Epithelial cell of proximal tubule (primary cell): ENCODE measurements at regions not wholly inside any gene's neighbourhood (a gene's known extent, or its start where the extent isn't known, plus 50 kb on each side); places are given as distances from the start of the nearest gene placed in this dataset.
"Not testable (repeated sequence)": the region's sequence is repeated elsewhere in the genome, so short reads cannot be mapped to it uniquely, and the experiment has no call there.

Experiments
- DNase-seq: peaks from one replicate; pipeline ENCODE4 v3.0.0-alpha.2; 2011; ENCODE audit warnings: low read depth
- H3K4me3 ChIP-seq: 2 replicates; pipeline ENCODE4 v1.5.1; 2011; ENCODE audit warnings: low read depth, mild to moderate bottlenecking, low read length
- CTCF ChIP-seq: conservative IDR thresholded peaks from 2 replicates; pipeline ENCODE4 v1.5.1; 2012; ENCODE audit warnings: low read depth, mild to moderate bottlenecking, low read length

- no peak for DNase-seq
- no peak for TF ChIP-seq CTCF
- H3K4me3 ChIP-seq, result no peak overlapping the region
Observed at GRCh38 chr2:63743170-63743981, 98.3 kb upstream of the UGP2 start.

GRCh38 chr2:63743982-63744966 lies 97.4 kb upstream of the UGP2 start:
- H3K4me3 ChIP-seq, result no peak overlapping the region
- TF ChIP-seq CTCF, result no peak

GRCh38 chr2:63746548-63746947 lies 95.1 kb upstream of the UGP2 start:
- not testable (repeated sequence) for H3K4me3 ChIP-seq, DNase-seq

More at GRCh38 chr2:63743982-63744966, 97.4 kb upstream of the UGP2 start:
- DNase-seq, result no peak

GRCh38 chr2:63751901-63752300 lies 89.8 kb upstream of the UGP2 start:
- no peak for TF ChIP-seq CTCF
- no peak for DNase-seq
- H3K4me3 ChIP-seq, result no peak overlapping the region

GRCh38 chr2:63755216-63755615 lies 86.5 kb upstream of the UGP2 start:
- no peak for TF ChIP-seq CTCF
- no peak for DNase-seq
- no peak overlapping the region for H3K4me3 ChIP-seq

DNA sequence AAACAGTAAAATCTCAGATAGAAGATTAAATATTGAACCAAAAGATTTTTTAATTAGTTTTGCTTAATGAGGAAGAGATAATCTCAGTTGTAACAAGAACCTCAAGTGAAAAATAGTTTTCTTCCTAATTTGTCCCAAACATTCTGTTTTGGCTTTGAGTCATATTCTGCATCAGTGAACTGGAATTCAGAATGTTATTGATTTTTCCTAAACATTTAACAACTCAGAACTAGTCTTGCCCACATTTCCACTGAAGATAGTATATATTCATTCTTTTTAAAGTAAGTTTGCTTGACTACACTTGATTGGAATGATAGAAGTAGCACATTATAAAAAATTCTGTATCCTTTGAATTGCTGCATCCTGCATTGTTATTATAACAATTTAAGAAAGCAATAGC lies 85.7 kb upstream of the UGP2 start:
- TF ChIP-seq CTCF, result no peak
- no peak overlapping the region for H3K4me3 ChIP-seq
- peak; percentile 12 for DNase-seq

DNA sequence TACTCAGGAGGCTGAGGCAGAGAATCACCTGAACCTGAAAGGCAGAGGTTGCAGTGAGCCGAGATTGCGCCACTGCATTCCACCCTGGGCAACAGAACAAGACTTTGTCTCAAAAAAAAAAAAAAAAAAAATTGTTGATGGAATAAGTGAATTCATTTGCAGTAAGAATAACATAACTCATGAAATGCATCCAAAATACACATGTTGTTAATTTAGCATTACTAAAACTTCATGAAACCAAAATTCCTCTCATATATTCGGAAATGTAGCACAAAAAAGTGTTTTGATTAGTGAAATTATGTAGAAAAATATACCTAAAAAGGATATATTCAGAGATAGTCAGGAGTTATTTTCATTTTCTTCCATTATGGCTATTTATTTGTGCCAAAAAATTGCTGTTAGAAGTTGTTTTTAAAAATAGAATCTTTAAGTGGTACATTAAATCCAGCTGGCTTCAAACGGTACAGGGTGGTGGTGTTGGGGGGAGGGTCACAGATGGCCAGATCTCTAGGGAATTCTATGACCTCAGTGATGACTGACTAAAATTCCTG lies 78.2 kb upstream of the UGP2 start:
- no peak overlapping the region for H3K4me3 ChIP-seq
- no peak for DNase-seq
- TF ChIP-seq CTCF, result no peak
